ENCODE measurements at regions not wholly inside any gene's neighbourhood (a gene's known extent, or its start where the extent isn't known, plus 50 kb on each side); places are given as distances from the start of the nearest gene placed in this dataset.

DNA sequence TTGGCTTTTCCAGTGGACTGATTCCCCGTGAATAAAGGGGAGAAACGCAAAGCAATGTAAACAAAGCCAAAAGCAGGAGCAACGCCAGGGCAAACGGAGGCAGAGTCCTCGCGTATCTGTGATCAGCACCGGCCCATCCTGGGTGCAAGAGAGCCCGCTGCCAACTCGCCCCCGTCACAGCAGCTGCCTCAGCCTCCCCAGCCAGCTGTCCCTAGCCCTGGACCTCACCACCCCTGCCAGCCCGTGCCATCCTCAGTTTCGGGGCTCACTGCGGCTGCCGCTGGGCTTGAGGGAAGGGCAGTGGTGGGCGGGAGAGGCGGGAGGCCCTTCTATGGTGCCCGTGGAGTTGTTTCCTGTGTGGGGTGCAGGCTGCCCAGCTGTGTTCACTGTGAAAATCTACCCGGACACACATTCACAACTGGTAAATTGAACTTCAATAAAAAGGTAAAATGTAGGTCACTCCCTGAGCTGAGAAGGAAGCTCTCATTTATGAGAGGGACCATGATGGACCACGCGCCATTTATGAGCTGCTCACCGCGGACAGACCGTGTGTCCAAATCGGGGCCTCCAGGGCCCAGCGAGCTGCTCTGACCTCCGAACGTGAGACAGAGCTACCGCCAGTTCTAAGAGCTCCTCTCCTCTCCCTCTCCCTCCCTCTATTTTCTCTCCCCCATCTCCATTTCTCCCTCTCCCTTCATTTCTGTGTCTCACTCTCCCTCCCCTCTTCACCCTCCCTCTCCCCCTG is 330.5 kb upstream of the SFSWAP start:
- Histone ChIP-seq H3K27me3 (peaks cover 0 to 68% (median 43%) of the 10 kb centered on the region in 7 donors), H3K9me3 (no peaks in the 10 kb centered on the region), H3K36me3 (no peaks in the 10 kb centered on the region), H3K27ac (no peak overlapping the region), H3K4me3 (no peak overlapping the region), H3K4me1 (no peaks in the 10 kb centered on the region)
- DNase-seq (no peak), ATAC-seq (no peak)
- TF ChIP-seq, protein P1, sequence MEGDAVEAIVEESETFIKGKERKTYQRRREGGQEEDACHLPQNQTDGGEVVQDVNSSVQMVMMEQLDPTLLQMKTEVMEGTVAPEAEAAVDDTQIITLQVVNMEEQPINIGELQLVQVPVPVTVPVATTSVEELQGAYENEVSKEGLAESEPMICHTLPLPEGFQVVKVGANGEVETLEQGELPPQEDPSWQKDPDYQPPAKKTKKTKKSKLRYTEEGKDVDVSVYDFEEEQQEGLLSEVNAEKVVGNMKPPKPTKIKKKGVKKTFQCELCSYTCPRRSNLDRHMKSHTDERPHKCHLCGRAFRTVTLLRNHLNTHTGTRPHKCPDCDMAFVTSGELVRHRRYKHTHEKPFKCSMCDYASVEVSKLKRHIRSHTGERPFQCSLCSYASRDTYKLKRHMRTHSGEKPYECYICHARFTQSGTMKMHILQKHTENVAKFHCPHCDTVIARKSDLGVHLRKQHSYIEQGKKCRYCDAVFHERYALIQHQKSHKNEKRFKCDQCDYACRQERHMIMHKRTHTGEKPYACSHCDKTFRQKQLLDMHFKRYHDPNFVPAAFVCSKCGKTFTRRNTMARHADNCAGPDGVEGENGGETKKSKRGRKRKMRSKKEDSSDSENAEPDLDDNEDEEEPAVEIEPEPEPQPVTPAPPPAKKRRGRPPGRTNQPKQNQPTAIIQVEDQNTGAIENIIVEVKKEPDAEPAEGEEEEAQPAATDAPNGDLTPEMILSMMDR (IDR thresholded peaks at IDR 0.05), result no peak
- intact Hi-C loops (cut with DNase I), result no loop called here
- WGBS, 2 donors, result 68 to 71% methylated on average over 28 of the region's 28 CpGs

DNA sequence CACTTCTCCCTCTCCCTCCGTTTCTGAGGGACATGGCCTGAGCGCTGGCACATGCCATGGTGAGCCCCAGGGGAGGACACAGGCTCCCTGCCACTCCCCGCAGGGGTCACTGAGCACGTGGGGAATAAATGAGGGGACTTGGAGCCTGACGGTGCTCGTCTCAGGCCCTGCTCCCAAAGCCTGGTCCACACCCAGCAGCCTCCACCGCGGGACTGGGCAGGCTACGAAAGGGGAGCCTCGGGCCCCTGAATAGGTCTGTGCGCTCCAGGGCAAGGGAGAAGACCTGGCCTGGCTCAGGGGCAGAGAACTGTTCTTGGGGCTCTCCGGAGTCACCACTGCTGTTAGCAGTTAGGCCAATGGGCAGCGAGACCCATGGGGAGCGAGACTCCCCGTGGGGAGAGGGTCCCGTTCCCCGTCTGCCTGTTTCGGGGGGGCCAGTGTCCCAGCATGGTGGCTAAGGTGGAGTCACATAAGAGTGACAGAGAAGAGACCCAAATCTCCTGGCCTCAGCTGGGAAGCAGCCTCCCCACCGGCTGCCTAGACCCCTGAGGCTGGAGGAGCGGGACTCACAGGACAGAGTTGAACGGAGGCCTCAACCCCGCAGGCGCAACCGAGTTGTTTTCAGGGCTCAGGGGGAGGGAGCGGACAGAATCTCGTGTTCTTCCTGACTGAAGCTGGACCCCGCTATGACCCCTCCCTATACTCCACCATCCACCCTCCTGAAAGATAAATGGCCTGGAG is 329.8 kb upstream of the SFSWAP start:
- H3K27me3 ChIP-seq, result peaks cover 0 to 75% (median 51%) of the 10 kb centered on the region in 7 donors
- intact Hi-C loops (cut with DNase I), result no loop called here
- H3K36me3 ChIP-seq, result no peaks in the 10 kb centered on the region
- TF ChIP-seq, protein P1 (IDR thresholded peaks at IDR 0.05), result no peak
- H3K9me3 ChIP-seq, result no peaks in the 10 kb centered on the region
- DNase-seq, result no peak
- no peak overlapping the region for H3K4me3 ChIP-seq
- no peak overlapping the region for H3K27ac ChIP-seq
- peak in 1 of 8 donors; percentile 40 for ATAC-seq
- WGBS, 2 donors, result 49 to 50% methylated on average over 27 of the region's 27 CpGs
- no peaks in the 10 kb centered on the region for H3K4me1 ChIP-seq

DNA sequence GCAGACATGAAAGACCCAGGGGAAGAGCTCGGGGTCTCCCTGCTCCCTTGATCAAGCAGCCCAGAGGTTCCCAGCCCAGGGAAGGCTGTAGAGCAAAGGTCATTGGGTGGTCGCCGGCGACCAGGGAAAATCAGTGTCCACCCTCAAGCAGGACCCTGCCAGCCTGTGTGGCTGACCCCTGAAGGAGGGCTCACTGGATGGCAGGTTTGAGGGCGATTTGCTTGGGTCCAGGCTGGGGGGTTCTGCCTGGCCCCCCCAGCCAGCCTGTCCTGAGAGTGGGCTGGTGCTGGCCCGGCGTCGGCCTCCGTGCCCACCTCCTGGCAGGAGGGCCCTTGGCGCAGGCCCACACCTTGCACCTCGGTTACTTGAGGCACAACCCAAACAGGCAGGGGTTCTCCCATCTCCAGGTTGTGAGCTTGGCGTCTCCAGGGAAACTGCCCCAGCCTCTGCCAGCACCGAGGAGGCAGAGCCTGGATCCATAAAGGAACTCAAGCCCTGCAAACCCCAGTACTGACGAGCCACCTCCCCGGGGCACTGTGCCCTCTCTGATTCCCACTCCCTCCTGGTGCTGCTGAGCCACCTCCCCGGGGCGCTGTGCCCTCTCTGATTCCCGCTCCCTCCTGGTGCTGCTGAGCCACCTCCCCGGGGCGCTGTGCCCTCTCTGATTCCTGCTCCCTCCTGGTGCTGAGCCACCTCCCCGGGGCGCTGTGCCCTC is 329.0 kb upstream of the SFSWAP start:
- Histone ChIP-seq H3K27ac (no peak overlapping the region), H3K4me1 (no peaks in the 10 kb centered on the region), H3K9me3 (no peaks in the 10 kb centered on the region), H3K4me3 (no peak overlapping the region), H3K36me3 (no peaks in the 10 kb centered on the region), H3K27me3 (peaks cover 0 to 82% (median 57%) of the 10 kb centered on the region in 7 donors)
- DNase-seq, result no peak
- ATAC-seq, result no peak
- intact Hi-C loops (cut with DNase I), result no loop called here
- TF ChIP-seq, protein P1 (IDR thresholded peaks at IDR 0.05), result no peak
- WGBS, 2 donors, result 77 to 79% methylated on average over 22 of the region's 22 CpGs

DNA sequence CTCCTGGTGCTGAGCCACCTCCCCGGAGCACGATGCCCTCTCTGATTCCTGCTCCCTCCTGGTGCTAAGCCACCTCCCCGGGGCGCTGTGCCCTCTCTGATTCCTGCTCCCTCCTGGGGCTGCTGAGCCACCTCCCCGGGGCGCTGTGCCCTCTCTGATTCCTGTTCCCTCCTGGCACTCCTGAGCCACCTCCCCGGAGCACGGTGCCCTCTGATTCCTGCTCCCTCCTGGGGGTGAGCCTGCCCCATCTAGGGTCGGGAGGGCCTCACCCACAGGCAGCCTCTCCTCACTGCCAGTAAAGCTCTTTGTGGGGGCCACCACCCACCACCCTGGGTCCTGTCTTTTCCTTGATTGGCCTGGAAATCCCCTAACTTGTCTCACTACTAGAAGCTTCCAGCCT is 327.6 kb upstream of the SFSWAP start:
- Histone ChIP-seq H3K27me3 (peaks cover 0 to 85% (median 60%) of the 10 kb centered on the region in 7 donors), H3K4me1 (no peaks in the 10 kb centered on the region), H3K36me3 (no peaks in the 10 kb centered on the region), H3K9me3 (no peaks in the 10 kb centered on the region), H3K27ac (no peak overlapping the region), H3K4me3 (no peak overlapping the region)
- ATAC-seq (no peak), DNase-seq (no peak)
- TF ChIP-seq, protein P1 (IDR thresholded peaks at IDR 0.05), result no peak
- 79 to 82% methylated on average over 9 of the region's 9 CpGs for WGBS, 2 donors
- intact Hi-C loops (cut with DNase I), result no loop called here
